ENCODE measurements at regions not wholly inside any gene's neighbourhood (a gene's known extent, or its start where the extent isn't known, plus 50 kb on each side); places are given as distances from the start of the nearest gene placed in this dataset.
"Not testable (repeated sequence)": the region's sequence is repeated elsewhere in the genome, so short reads cannot be mapped to it uniquely, and the experiment has no call there.

GRCh38 chr4:84286048-84286447, 213.0 kb downstream of the NKX6-1 start:
- no peak for DNase-seq (ENCODE audit: low spot score)

- DNase-seq (ENCODE audit: low spot score) = no peak
Measured at GRCh38 chr4:84279678-84280077, 219.4 kb downstream of the NKX6-1 start.

- no peak for DNase-seq (ENCODE audit: low spot score)
Measured at GRCh38 chr4:84277923-84278322, 221.2 kb downstream of the NKX6-1 start.

GRCh38 chr4:84276752-84277151, 222.3 kb downstream of the NKX6-1 start:
- no peak for DNase-seq (ENCODE audit: low spot score)

- DNase-seq (ENCODE audit: low spot score) = no peak
Measured at GRCh38 chr4:84269536-84270044, 229.5 kb downstream of the NKX6-1 start.

GRCh38 chr4:84264652-84265051, 234.4 kb downstream of the NKX6-1 start:
- no peak for DNase-seq (ENCODE audit: low spot score)

GRCh38 chr4:84263415-84263814, 235.7 kb downstream of the NKX6-1 start:
- no peak for DNase-seq (ENCODE audit: low spot score)

GRCh38 chr4:84260495-84260894, 238.6 kb downstream of the NKX6-1 start:
- no peak for DNase-seq (ENCODE audit: low spot score)

- no peak for DNase-seq (ENCODE audit: low spot score)
Measured at GRCh38 chr4:84258905-84259830, 239.9 kb downstream of the NKX6-1 start.

- no peak for DNase-seq (ENCODE audit: low spot score)
Measured at GRCh38 chr4:84254537-84254936, 244.6 kb downstream of the NKX6-1 start.

GRCh38 chr4:84249521-84249920, 249.6 kb downstream of the NKX6-1 start:
- DNase-seq (ENCODE audit: low spot score) = no peak

- not testable (repeated sequence) for DNase-seq (ENCODE audit: low spot score)
Measured at GRCh38 chr4:84245042-84245441, 254.1 kb downstream of the NKX6-1 start.

- DNase-seq (ENCODE audit: low spot score) = not testable (repeated sequence)
Measured at GRCh38 chr4:84244346-84244801, 254.7 kb downstream of the NKX6-1 start.

- DNase-seq (ENCODE audit: low spot score) = no peak
Measured at GRCh38 chr4:84243685-84244084, 255.4 kb downstream of the NKX6-1 start.

GRCh38 chr4:84239278-84239845, 259.7 kb downstream of the NKX6-1 start:
- no peak for DNase-seq (ENCODE audit: low spot score)

GRCh38 chr4:84238247-84239090, 260.6 kb downstream of the NKX6-1 start:
- DNase-seq (ENCODE audit: low spot score) = no peak

GRCh38 chr4:84237008-84237407, 262.1 kb downstream of the NKX6-1 start:
- no peak for DNase-seq (ENCODE audit: low spot score)

GRCh38 chr4:84235126-84235944, 263.8 kb downstream of the NKX6-1 start:
- DNase-seq (ENCODE audit: low spot score) = no peak

GRCh38 chr4:84232309-84233095, 266.6 kb downstream of the NKX6-1 start:
- DNase-seq (ENCODE audit: low spot score) = no peak

- DNase-seq (ENCODE audit: low spot score) = no peak
Measured at GRCh38 chr4:84231539-84232055, 267.5 kb downstream of the NKX6-1 start.
